GM12878 (cell line): ENCODE measurements at regions not wholly inside any gene's neighbourhood (a gene's known extent, or its start where the extent isn't known, plus 50 kb on each side); places are given as distances from the start of the nearest gene placed in this dataset.

Experiments
- ATAC-seq: fragments of 200-7000 bp; cut with Tn5 transposase; 3 replicates; pipeline ENCODE4 v1.9.1; 2020; ENCODE audit warnings: mild to moderate bottlenecking, moderate library complexity
- BruUV-seq: library from RNA; stranded (reverse); fragments of 400-500 nt; replicated peaks from 2 replicates; lab custom pipeline; 2021; lab: Mats Ljungman, UMichigan
- CTCF ChIA-PET: fragments of 300-600 bp; sonication (Branson Sonifier 250); formaldehyde crosslinking; extraction: SDS; loops from one replicate; lab custom pipeline; 2021; ENCODE audit warnings: inconsistent platforms; lab: Yijun Ruan, JAX
- POLR2A ChIA-PET: fragments of 350-600 bp; formaldehyde crosslinking; extraction: SDS; loops from one replicate; lab custom pipeline; 2021; ENCODE audit warnings: inconsistent platforms; lab: Charles Lee
- RAD21 ChIA-PET: fragments of 300-600 bp; sonication (Branson Sonifier 250); formaldehyde crosslinking; loops from one replicate; lab custom pipeline; 2023; ENCODE audit warnings: antibody characterized with exemption; ENCODE audit not compliant: unreplicated experiment; lab: Charles Lee
- SMC1A ChIA-PET: fragments of 300-600 bp; sonication (Branson Sonifier 250); formaldehyde crosslinking; loops from one replicate; lab custom pipeline; 2023; ENCODE audit not compliant: unreplicated experiment, uncharacterized antibody; lab: Charles Lee
- DNase-seq: peaks from one replicate; pipeline ENCODE4 v3.0.0-alpha.2; 2011; ENCODE audit warnings: low read depth, low spot score
- FAIRE-seq: peaks from 3 replicates; lab custom pipeline; 2011; peaks lifted over from hg19 to GRCh38; lab: Jason Lieb, UNC
- H2AFZ ChIP-seq: 2 replicates; pipeline ENCODE4 v1.6.0; 2011; ENCODE audit warnings: low read depth, low read length, control low read depth; ENCODE audit not compliant: control insufficient read depth
- H3K27ac ChIP-seq: 2 replicates; pipeline ENCODE4 v1.5.1; 2011; ENCODE audit warnings: control low read depth; ENCODE audit not compliant: control insufficient read depth, insufficient read depth
- H3K27me3 ChIP-seq, 2 experiments: replicated peaks in 1 of 2; 2 replicates each; pipeline versions ENCODE4 v1.6.0 to v1.6.1; 2011; ENCODE audit warnings: low read length in 1 of 2; ENCODE audit not compliant: control insufficient read depth in 2 of 2, insufficient read depth in 2 of 2
- H3K36me3 ChIP-seq, 2 experiments: 2 replicates each; pipeline ENCODE4 v1.5.1; 2011; ENCODE audit warnings: low read length in 1 of 2; ENCODE audit not compliant: control insufficient read depth in 2 of 2, insufficient read depth in 2 of 2
- H3K4me1 ChIP-seq: 2 replicates; pipeline ENCODE4 v1.6.1; 2011; ENCODE audit warnings: mild to moderate bottlenecking, low read length, moderate library complexity, mixed read lengths; ENCODE audit not compliant: control insufficient read depth, insufficient read depth
- H3K4me2 ChIP-seq: 2 replicates; pipeline ENCODE4 v1.6.0; 2011; ENCODE audit warnings: control low read depth; ENCODE audit not compliant: control insufficient read depth, insufficient read depth
- H3K4me3 ChIP-seq: fragments of 200-600 bp; sonication (generic); 2 replicates; pipeline ENCODE4 v1.5.1; 2016
- H3K79me2 ChIP-seq: 2 replicates; pipeline ENCODE4 v1.6.0; 2011; ENCODE audit warnings: low read length; ENCODE audit not compliant: control insufficient read depth, insufficient read depth
- H3K9ac ChIP-seq: 2 replicates; pipeline ENCODE4 v1.8.0; 2011; ENCODE audit warnings: low read length, control low read depth, mixed read lengths; ENCODE audit not compliant: control insufficient read depth, insufficient read depth
- H3K9me3 ChIP-seq: replicated peaks from 3 replicates; pipeline ENCODE4 v1.5.1; 2011; ENCODE audit warnings: mild to moderate bottlenecking, low read length; ENCODE audit not compliant: control insufficient read depth, insufficient read depth
- H4K20me1 ChIP-seq: 2 replicates; pipeline ENCODE4 v1.6.0; 2011; ENCODE audit not compliant: control insufficient read depth, insufficient read depth
- CBX5 ChIP-seq: sonication (generic); IDR thresholded peaks from 2 replicates; pipeline ENCODE4 v1.6.1; 2016; ENCODE audit warnings: low read depth, moderate library complexity, mild to moderate bottlenecking, inconsistent platforms
- ESRRA ChIP-seq: IDR thresholded peaks from 2 replicates; pipeline ENCODE4 v1.6.1; 2012; ENCODE audit warnings: mild to moderate bottlenecking, low read length, improper control_type of control experiment
- NFIC ChIP-seq: IDR thresholded peaks from 2 replicates; pipeline ENCODE4 v1.6.1; 2012; ENCODE audit warnings: low read depth, mild to moderate bottlenecking, inconsistent platforms, low read length, moderate library complexity
- SIX5 ChIP-seq: IDR thresholded peaks from 2 replicates; pipeline ENCODE4 v1.6.1; 2011; ENCODE audit warnings: mild to moderate bottlenecking, low read depth, low read length, moderate library complexity; ENCODE audit not compliant: severe bottlenecking
- YY1 ChIP-seq: IDR thresholded peaks from 2 replicates; pipeline ENCODE4 v1.6.1; 2011; ENCODE audit warnings: low read depth, mild to moderate bottlenecking, low read length
- WGBS: methylation state at CpG from one replicate; pipeline ENCODE4 v1.1.6; 2016; ENCODE audit warnings: low lambda C conversion rate; ENCODE audit not compliant: insufficient replicate concordance, insufficient coverage; ENCODE audit errors: missing lambda C conversion rate; 5-methylcytosine and 5-hydroxymethylcytosine counted together
- in situ Hi-C: fragments of 300-500 bp; cut with MboI; formaldehyde crosslinking; loops from 9 replicates; pipeline ENCODE4 v1.14.3; 2018; ENCODE audit warnings: mixed read lengths
- intact Hi-C: fragments of 100-400 bp; cut with micrococcal nuclease; formaldehyde crosslinking; loops from one replicate; pipeline ENCODE4 v1.14.2; 2022; ENCODE audit not compliant: unreplicated experiment
- TF ChIP-seq, protein P1 (sequence below): fragments of 450-650 bp; formaldehyde crosslinking; IDR thresholded peaks from 2 replicates; pipeline ENCODE4 v1.4.0; 2020; ENCODE audit warnings: mild to moderate bottlenecking, moderate library complexity
- TF ChIP-seq, protein P2 (sequence below): IDR thresholded peaks from 2 replicates; pipeline ENCODE4 v1.6.1; 2011; ENCODE audit warnings: low read depth, mild to moderate bottlenecking, low read length, moderate library complexity, borderline replicate concordance; ENCODE audit errors: extremely low read depth
- TF ChIP-seq, protein P3 (sequence below): fragments of 450-650 bp; IDR thresholded peaks from 2 replicates; pipeline ENCODE4 v1.6.1; 2017; ENCODE audit warnings: mild to moderate bottlenecking, moderate library complexity

DNA sequence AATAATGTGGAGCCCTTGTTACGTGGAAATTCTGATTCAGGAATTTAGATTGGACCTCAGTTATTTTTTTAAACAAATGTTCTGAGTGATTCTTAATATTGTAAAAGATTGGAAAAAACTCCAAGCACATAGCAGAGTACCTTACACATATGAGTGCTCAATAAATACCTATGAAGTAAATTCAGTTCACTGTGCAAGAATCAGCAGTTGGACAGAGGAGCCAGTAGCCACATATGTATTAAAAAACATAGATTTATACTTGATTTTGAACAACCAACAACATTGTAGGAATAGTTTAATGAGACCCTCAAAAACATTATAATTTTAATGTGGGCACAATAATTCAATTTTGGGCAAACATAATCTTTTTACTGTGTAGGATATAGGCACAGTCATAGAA is 109.3 kb upstream of the B3GAT2 start:
- DNase-seq (no peak), FAIRE-seq (no peak), ATAC-seq (no peak)
- Histone ChIP-seq H3K79me2 (no peaks in the 10 kb centered on the region), H3K4me2 (no peak overlapping the region), H3K9me3 (no peaks in the 10 kb centered on the region), H2AFZ (no peak overlapping the region), H3K27ac (no peak overlapping the region), H3K36me3 (no peaks in the 10 kb centered on the region), H4K20me1 (no peaks in the 10 kb centered on the region), H3K9ac (no peak overlapping the region), H3K27me3 (no peaks in the 10 kb centered on the region), H3K4me1 (no peaks in the 10 kb centered on the region), H3K4me3 (no peak overlapping the region)
- ChIA-PET CTCF (no interaction called here), POLR2A (no interaction called here), RAD21 (no interaction called here), SMC1A (no interaction called here)
- intact Hi-C loops, result no loop called here
- in situ Hi-C loops, result no loop called here
- 0% methylated on average over 1 of the region's 1 CpG for WGBS
- TF ChIP-seq, protein P1, sequence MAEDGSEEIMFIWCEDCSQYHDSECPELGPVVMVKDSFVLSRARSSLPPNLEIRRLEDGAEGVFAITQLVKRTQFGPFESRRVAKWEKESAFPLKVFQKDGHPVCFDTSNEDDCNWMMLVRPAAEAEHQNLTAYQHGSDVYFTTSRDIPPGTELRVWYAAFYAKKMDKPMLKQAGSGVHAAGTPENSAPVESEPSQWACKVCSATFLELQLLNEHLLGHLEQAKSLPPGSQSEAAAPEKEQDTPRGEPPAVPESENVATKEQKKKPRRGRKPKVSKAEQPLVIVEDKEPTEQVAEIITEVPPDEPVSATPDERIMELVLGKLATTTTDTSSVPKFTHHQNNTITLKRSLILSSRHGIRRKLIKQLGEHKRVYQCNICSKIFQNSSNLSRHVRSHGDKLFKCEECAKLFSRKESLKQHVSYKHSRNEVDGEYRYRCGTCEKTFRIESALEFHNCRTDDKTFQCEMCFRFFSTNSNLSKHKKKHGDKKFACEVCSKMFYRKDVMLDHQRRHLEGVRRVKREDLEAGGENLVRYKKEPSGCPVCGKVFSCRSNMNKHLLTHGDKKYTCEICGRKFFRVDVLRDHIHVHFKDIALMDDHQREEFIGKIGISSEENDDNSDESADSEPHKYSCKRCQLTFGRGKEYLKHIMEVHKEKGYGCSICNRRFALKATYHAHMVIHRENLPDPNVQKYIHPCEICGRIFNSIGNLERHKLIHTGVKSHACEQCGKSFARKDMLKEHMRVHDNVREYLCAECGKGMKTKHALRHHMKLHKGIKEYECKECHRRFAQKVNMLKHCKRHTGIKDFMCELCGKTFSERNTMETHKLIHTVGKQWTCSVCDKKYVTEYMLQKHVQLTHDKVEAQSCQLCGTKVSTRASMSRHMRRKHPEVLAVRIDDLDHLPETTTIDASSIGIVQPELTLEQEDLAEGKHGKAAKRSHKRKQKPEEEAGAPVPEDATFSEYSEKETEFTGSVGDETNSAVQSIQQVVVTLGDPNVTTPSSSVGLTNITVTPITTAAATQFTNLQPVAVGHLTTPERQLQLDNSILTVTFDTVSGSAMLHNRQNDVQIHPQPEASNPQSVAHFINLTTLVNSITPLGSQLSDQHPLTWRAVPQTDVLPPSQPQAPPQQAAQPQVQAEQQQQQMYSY (CRISPR knock-in tag), result no peak
- no TSS peak for BruUV-seq

DNA sequence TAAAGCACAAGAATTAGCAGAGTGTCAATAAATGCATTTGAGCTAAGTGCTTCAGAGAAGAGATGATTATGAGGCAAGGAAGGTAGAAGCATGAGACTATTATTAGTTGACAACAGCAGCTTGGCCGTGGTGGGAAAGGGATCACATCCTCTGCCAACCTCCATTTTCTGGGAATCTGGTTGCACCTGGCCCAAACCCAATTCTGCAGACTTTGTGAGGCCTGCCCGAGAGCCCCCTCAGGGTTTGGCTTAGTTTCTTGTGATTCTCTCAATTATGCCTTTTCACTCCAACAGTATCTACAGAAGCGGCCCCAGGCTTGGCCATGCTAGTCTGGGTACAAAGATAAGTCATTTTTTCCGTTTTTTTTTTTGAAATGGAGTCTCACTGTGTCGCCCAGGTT is 111.0 kb upstream of the B3GAT2 start:
- no peaks in the 10 kb centered on the region for H3K9me3 ChIP-seq
- H3K27ac ChIP-seq, result no peak overlapping the region
- TF ChIP-seq CBX5, result no peak
- no peak for TF ChIP-seq ESRRA
- TF ChIP-seq, protein P2, sequence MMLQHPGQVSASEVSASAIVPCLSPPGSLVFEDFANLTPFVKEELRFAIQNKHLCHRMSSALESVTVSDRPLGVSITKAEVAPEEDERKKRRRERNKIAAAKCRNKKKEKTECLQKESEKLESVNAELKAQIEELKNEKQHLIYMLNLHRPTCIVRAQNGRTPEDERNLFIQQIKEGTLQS, result no peak
- TF ChIP-seq NFIC, result no peak
- TF ChIP-seq, protein P3, sequence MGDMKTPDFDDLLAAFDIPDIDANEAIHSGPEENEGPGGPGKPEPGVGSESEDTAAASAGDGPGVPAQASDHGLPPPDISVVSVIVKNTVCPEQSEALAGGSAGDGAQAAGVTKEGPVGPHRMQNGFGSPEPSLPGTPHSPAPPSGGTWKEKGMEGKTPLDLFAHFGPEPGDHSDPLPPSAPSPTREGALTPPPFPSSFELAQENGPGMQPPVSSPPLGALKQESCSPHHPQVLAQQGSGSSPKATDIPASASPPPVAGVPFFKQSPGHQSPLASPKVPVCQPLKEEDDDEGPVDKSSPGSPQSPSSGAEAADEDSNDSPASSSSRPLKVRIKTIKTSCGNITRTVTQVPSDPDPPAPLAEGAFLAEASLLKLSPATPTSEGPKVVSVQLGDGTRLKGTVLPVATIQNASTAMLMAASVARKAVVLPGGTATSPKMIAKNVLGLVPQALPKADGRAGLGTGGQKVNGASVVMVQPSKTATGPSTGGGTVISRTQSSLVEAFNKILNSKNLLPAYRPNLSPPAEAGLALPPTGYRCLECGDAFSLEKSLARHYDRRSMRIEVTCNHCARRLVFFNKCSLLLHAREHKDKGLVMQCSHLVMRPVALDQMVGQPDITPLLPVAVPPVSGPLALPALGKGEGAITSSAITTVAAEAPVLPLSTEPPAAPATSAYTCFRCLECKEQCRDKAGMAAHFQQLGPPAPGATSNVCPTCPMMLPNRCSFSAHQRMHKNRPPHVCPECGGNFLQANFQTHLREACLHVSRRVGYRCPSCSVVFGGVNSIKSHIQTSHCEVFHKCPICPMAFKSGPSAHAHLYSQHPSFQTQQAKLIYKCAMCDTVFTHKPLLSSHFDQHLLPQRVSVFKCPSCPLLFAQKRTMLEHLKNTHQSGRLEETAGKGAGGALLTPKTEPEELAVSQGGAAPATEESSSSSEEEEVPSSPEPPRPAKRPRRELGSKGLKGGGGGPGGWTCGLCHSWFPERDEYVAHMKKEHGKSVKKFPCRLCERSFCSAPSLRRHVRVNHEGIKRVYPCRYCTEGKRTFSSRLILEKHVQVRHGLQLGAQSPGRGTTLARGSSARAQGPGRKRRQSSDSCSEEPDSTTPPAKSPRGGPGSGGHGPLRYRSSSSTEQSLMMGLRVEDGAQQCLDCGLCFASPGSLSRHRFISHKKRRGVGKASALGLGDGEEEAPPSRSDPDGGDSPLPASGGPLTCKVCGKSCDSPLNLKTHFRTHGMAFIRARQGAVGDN, result no peak
- no peak for TF ChIP-seq YY1
- no peak for TF ChIP-seq SIX5

More for the DNA sequence above, 111.0 kb upstream of the B3GAT2 start:
- in situ Hi-C loops (no loop called here), intact Hi-C loops (no loop called here)
- ChIA-PET SMC1A (no interaction called here), POLR2A (no interaction called here), CTCF (no interaction called here), RAD21 (no interaction called here)
- Histone ChIP-seq H3K9ac (no peak overlapping the region), H3K4me1 (no peaks in the 10 kb centered on the region), H3K4me2 (no peak overlapping the region), H3K36me3 (no peaks in the 10 kb centered on the region), H3K79me2 (no peaks in the 10 kb centered on the region), H3K27me3 (no peaks in the 10 kb centered on the region), H2AFZ (no peak overlapping the region), H3K4me3 (no peak overlapping the region), H4K20me1 (no peaks in the 10 kb centered on the region)
- 2% methylated on average over 5 of the region's 5 CpGs for WGBS
- ATAC-seq (no peak), DNase-seq (no peak), FAIRE-seq (no peak)
- BruUV-seq, result no TSS peak
